ENCODE measurements at regions not wholly inside any gene's neighbourhood (a gene's known extent, or its start where the extent isn't known, plus 50 kb on each side); places are given as distances from the start of the nearest gene placed in this dataset.

DNA sequence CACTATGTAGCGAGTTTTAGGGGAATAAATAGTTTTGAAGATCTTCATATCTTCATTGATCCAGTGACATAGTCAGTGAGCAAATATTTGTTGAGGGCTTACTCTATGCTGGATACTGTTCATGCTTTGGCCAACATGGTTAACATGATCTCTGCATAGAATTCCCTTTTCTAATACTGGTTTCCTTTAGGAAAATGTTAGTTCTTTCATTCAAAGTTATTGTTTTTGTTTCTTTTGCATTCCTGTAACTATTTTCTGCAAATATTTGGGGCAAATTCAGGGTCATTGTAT, 226.5 kb downstream of the C12orf50 start:
- peaks cover 47% of the 10 kb centered on the region for H3K4me1 ChIP-seq (ENCODE audit: low read depth, poor library complexity, severe bottlenecking)
- no peak overlapping the region for H3K4me3 ChIP-seq (IDR thresholded peaks at IDR 0.05; ENCODE audit: insufficient read depth, low read depth, low read length)
- TF ChIP-seq, protein P1, sequence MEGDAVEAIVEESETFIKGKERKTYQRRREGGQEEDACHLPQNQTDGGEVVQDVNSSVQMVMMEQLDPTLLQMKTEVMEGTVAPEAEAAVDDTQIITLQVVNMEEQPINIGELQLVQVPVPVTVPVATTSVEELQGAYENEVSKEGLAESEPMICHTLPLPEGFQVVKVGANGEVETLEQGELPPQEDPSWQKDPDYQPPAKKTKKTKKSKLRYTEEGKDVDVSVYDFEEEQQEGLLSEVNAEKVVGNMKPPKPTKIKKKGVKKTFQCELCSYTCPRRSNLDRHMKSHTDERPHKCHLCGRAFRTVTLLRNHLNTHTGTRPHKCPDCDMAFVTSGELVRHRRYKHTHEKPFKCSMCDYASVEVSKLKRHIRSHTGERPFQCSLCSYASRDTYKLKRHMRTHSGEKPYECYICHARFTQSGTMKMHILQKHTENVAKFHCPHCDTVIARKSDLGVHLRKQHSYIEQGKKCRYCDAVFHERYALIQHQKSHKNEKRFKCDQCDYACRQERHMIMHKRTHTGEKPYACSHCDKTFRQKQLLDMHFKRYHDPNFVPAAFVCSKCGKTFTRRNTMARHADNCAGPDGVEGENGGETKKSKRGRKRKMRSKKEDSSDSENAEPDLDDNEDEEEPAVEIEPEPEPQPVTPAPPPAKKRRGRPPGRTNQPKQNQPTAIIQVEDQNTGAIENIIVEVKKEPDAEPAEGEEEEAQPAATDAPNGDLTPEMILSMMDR (conservative IDR thresholded peaks at IDR 0.05; ENCODE audit: low read depth, low read length): no peak
- no peaks in the 10 kb centered on the region for H4K20me1 ChIP-seq (ENCODE audit: insufficient read depth)
- H3K27me3 ChIP-seq (ENCODE audit: insufficient read depth, low read depth): no peaks in the 10 kb centered on the region
- H3K36me3 ChIP-seq (ENCODE audit: insufficient read depth): no peaks in the 10 kb centered on the region
- 0 out of 2 replicates have a peak overlapping the region, but pooled peaks have one; percentile 44 for H2AFZ ChIP-seq (ENCODE audit: low read depth)
- H3K79me2 ChIP-seq (ENCODE audit: insufficient read depth, low read depth): no peaks in the 10 kb centered on the region
- peak overlapping the region; percentile 72; the same call in 1 of the 2 replicates for H3K27ac ChIP-seq
- H3K4me2 ChIP-seq: peak overlapping the region; percentile 97
- H3K9ac ChIP-seq: 0 out of 2 replicates have a peak overlapping the region, but pooled peaks have one; percentile 30

DNA sequence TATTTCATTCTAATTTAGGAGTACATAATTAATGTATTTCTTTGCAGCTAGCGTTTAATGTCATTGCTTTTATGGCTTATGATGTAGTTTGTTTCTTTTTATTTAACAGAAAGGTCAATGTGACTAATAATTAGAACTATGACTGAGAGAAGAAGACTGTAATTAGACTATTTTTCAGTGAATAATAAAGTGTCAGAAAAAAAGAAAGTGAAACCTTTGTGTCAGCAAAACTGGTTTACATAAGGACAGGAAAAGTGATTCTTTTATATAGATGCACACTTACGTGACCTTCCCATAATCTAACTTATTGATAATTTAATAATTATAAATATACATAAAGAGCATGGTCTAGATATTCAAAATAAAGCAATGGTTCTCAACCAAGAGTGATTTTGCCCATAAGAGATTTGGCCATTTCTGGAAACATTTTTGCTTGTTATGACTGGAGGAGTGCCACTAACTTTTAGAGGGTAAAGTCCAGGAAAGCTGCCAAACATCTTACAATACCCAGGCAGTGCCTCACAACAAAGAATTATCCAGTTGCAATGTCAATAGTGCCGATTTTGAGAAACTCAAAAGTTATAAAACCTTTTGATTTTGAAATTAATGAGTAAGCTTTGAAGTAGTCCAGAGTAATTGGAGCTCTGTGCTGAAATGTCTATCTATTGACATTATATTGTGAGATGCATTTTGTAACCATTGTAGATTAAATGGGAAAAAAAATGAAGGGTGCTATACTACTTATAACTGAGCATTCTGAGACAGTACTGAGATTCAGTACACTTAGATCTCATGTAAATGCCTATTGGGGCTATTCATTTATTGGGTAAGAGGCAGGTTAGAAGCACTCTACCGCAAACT, 227.1 kb downstream of the C12orf50 start:
- Histone ChIP-seq H3K9ac (peak overlapping the region; percentile 30), H4K20me1 (ENCODE audit: insufficient read depth) (no peaks in the 10 kb centered on the region), H3K4me1 (ENCODE audit: low read depth, poor library complexity, severe bottlenecking) (peaks cover 42% of the 10 kb centered on the region), H2AFZ (ENCODE audit: low read depth) (peak overlapping the region; percentile 44), H3K4me2 (peak overlapping the region; percentile 97), H3K36me3 (ENCODE audit: insufficient read depth) (no peaks in the 10 kb centered on the region), H3K79me2 (ENCODE audit: insufficient read depth, low read depth) (no peaks in the 10 kb centered on the region), H3K27me3 (ENCODE audit: insufficient read depth, low read depth) (no peaks in the 10 kb centered on the region), H3K4me3 (IDR thresholded peaks at IDR 0.05; ENCODE audit: insufficient read depth, low read depth, low read length) (no peak overlapping the region), H3K27ac (peak overlapping the region; percentile 72)
- TF ChIP-seq, protein P1 (conservative IDR thresholded peaks at IDR 0.05; ENCODE audit: low read depth, low read length): no peak

DNA sequence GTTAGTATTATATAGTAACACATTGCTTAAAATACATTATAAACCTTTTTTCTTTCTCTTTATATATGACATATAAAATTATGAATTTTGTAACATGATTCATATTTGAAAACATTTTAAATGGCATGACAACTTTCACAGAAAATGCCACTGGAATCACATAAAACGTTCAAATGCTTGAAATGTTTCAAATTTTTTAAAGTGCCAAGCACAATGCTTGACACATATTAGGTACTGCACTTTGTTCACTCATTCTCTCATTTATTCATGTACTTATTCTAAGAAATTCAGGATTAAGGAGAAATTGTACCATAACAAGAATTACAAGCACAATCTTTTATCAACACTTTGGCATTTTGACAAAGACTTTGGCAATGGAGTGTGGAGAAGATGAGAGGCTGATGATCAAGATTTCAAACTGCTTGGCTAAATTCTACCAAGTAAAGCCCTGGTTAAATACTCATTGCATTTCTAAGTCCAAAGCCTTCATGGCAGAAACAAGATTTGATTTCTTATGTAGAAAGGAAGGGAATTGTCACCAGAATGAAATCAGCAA, 232.2 kb downstream of the C12orf50 start:
- no peak overlapping the region for H3K9ac ChIP-seq
- no peaks in the 10 kb centered on the region for H3K79me2 ChIP-seq (ENCODE audit: insufficient read depth, low read depth)
- no peak overlapping the region for H2AFZ ChIP-seq (ENCODE audit: low read depth)
- no peaks in the 10 kb centered on the region for H4K20me1 ChIP-seq (ENCODE audit: insufficient read depth)
- no peak overlapping the region for H3K4me2 ChIP-seq
- H3K27me3 ChIP-seq (ENCODE audit: insufficient read depth, low read depth): no peaks in the 10 kb centered on the region
- H3K36me3 ChIP-seq (ENCODE audit: insufficient read depth): no peaks in the 10 kb centered on the region
- H3K4me1 ChIP-seq (ENCODE audit: low read depth, poor library complexity, severe bottlenecking): peaks cover 39% of the 10 kb centered on the region
- H3K27ac ChIP-seq: no peak overlapping the region
- TF ChIP-seq, protein P1 (conservative IDR thresholded peaks at IDR 0.05; ENCODE audit: low read depth, low read length): no peak
- H3K4me3 ChIP-seq (IDR thresholded peaks at IDR 0.05; ENCODE audit: insufficient read depth, low read depth, low read length): no peak overlapping the region

DNA sequence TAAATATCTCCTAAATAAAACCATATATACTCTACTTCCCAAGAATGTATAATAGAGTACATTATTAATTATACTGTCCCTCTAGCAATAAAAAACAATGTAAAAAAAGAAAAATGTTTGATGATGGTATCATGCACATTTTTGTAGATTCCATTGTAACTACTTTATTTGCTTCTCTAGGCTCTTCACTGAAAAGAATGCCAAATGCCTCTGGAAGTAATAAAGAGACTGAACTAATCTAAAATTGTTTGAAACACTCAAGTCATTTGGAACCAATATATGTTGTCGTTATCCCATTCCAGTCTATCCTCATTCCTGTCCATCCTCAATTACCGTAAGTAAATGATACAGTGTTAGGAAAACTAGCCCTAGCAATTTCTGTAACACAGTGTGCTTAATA, 233.6 kb downstream of the C12orf50 start:
- Histone ChIP-seq H3K36me3 (ENCODE audit: insufficient read depth) (no peaks in the 10 kb centered on the region), H4K20me1 (ENCODE audit: insufficient read depth) (no peaks in the 10 kb centered on the region), H3K79me2 (ENCODE audit: insufficient read depth, low read depth) (no peaks in the 10 kb centered on the region), H3K27ac (no peak overlapping the region), H3K4me3 (IDR thresholded peaks at IDR 0.05; ENCODE audit: insufficient read depth, low read depth, low read length) (no peak overlapping the region), H3K9ac (no peak overlapping the region), H3K4me2 (no peak overlapping the region), H3K27me3 (ENCODE audit: insufficient read depth, low read depth) (no peaks in the 10 kb centered on the region), H3K4me1 (ENCODE audit: low read depth, poor library complexity, severe bottlenecking) (peaks cover 29% of the 10 kb centered on the region), H2AFZ (ENCODE audit: low read depth) (no peak overlapping the region)
- TF ChIP-seq, protein P1 (conservative IDR thresholded peaks at IDR 0.05; ENCODE audit: low read depth, low read length): no peak

All from KMS-11 (cell line).